Stomach (tissue), 8 donors: ENCODE measurements at regions not wholly inside any gene's neighbourhood (a gene's known extent, or its start where the extent isn't known, plus 50 kb on each side); places are given as distances from the start of the nearest gene placed in this dataset.

ENCODE experiments used
- DNase-seq, 2 donors: peaks; one replicate each; pipeline versions ENCODE4 v3.0.0 to v3.0.0-alpha.2; 2013 to 2019
- H3K27ac ChIP-seq, 5 donors: fragments of 200-600 bp in 4 of 5; sonication (generic) in 4 of 5; one replicate each; pipeline ENCODE4 v1.5.1; 2013 to 2019; ENCODE audit warnings: mild to moderate bottlenecking in 1 of 5, moderate library complexity in 1 of 5
- H3K27me3 ChIP-seq, 3 donors: fragments of 200-600 bp; sonication (generic); one replicate each; pipeline ENCODE4 v1.5.1; 2017 to 2019; ENCODE audit warnings: mixed run types in 1 of 3
- H3K36me3 ChIP-seq, 4 donors: fragments of 200-600 bp; sonication (generic); 1 replicate in 3 of 4; 2 replicates in 1 of 4; pipeline ENCODE4 v1.5.1; 2016 to 2019
- H3K4me1 ChIP-seq, 4 donors: fragments of 200-600 bp; sonication (generic); one replicate each; pipeline ENCODE4 v1.5.1; 2016 to 2019
- H3K4me3 ChIP-seq, 4 donors: fragments of 200-600 bp; sonication (generic) in 3 of 4; one replicate each; pipeline ENCODE4 v1.5.1; 2016 to 2019; ENCODE audit warnings: mild to moderate bottlenecking in 1 of 4
- H3K9me3 ChIP-seq, 4 donors: fragments of 200-600 bp; sonication (generic); one replicate each; pipeline ENCODE4 v1.5.1; 2016 to 2019
- CTCF ChIP-seq, 7 experiments: fragments of 450-650 bp in 4 of 7; fragments of 200-600 bp in 3 of 7; sonication (generic) in 3 of 7; IDR thresholded peaks; one replicate each; pipeline ENCODE4 v1.5.1; 2016 to 2019; ENCODE audit warnings: antibody characterized with exemption in 7 of 7, control low read depth in 2 of 7, mild to moderate bottlenecking in 1 of 7
- EP300 ChIP-seq: sonication (generic); formaldehyde crosslinking; IDR thresholded peaks from one replicate; pipeline ENCODE4 v1.6.1; 2017; ENCODE audit warnings: antibody characterized with exemption
- POLR2A ChIP-seq, 4 donors: fragments of 450-650 bp; IDR thresholded peaks; one replicate each; pipeline ENCODE4 v1.6.1; 2016; ENCODE audit warnings: antibody characterized with exemption in 4 of 4, control low read depth in 2 of 4, mild to moderate bottlenecking in 1 of 4, moderate library complexity in 1 of 4
- POLR2AphosphoS5 ChIP-seq, 3 donors: sonication (generic); formaldehyde crosslinking; IDR thresholded peaks; one replicate each; pipeline ENCODE4 v1.6.1; 2016; ENCODE audit warnings: antibody characterized with exemption in 3 of 3
- whole genome bisulfite sequencing, 5 donors: extraction: QIAGEN DNeasy Blood & Tissue Kit in 3 of 5; methylation state at CpG; one replicate each; pipeline versions ENCODE4 v1.1.5 to v1.1.7; 2013 to 2018; 5-methylcytosine and 5-hydroxymethylcytosine counted together
- intact Hi-C: fragments of 100-400 bp; cut with DNase I; formaldehyde crosslinking; loops from one replicate; pipeline ENCODE4 v1.15.1; 2023; ENCODE audit warnings: low total_unique reads
- donor health status: healthy with polysubstance abuse.
- donor health status: Bipolar disorder and iron deficiency.
- donor health status: healthy.

- DNase-seq: no peak
- Histone ChIP-seq H3K4me3 (no peak overlapping the region), H3K4me1 (no peaks in the 10 kb centered on the region), H3K27me3 (no peaks in the 10 kb centered on the region), H3K9me3 (no peaks in the 10 kb centered on the region), H3K27ac (no peak overlapping the region), H3K36me3 (no peaks in the 10 kb centered on the region)
- intact Hi-C loops: no loop called here
- no peak for TF ChIP-seq POLR2A (IDR thresholded peaks at IDR 0.05)
- WGBS, 5 donors: 90 to 98% (median 97%) methylated on average over 2 of the region's 2 CpGs
Observed at GRCh38 chr2:83017366-83018090, 1441.6 kb downstream of the SUCLG1 start.

GRCh38 chr2:83016343-83017110 is 1442.6 kb downstream of the SUCLG1 start:
- TF ChIP-seq EP300: no peak
- TF ChIP-seq POLR2A (IDR thresholded peaks at IDR 0.05): no peak
- TF ChIP-seq POLR2AphosphoS5 (IDR thresholded peaks at IDR 0.05): no peak
- no peak for TF ChIP-seq CTCF (IDR thresholded peaks at IDR 0.05)
- intact Hi-C loops: no loop called here
- Histone ChIP-seq H3K9me3 (peaks cover 0 to 8% (median 0%) of the 10 kb centered on the region in 4 donors), H3K4me3 (no peak overlapping the region), H3K4me1 (no peaks in the 10 kb centered on the region), H3K27ac (no peak overlapping the region), H3K36me3 (no peaks in the 10 kb centered on the region), H3K27me3 (no peaks in the 10 kb centered on the region)
- DNase-seq: no peak
- 72 to 85% (median 82%) methylated on average over 8 of the region's 8 CpGs for WGBS, 5 donors

GRCh38 chr2:83015900-83016299 is 1443.2 kb downstream of the SUCLG1 start:
- intact Hi-C loops: no loop called here
- Histone ChIP-seq H3K4me1 (no peaks in the 10 kb centered on the region), H3K9me3 (peaks cover 0 to 8% (median 0%) of the 10 kb centered on the region in 4 donors), H3K27ac (no peak overlapping the region), H3K36me3 (no peaks in the 10 kb centered on the region), H3K27me3 (no peaks in the 10 kb centered on the region), H3K4me3 (no peak overlapping the region)
- WGBS, 5 donors: 63 to 98% (median 94%) methylated on average over 1 of the region's 1 CpG
- no peak for DNase-seq
- TF ChIP-seq EP300: no peak
- no peak for TF ChIP-seq POLR2A (IDR thresholded peaks at IDR 0.05)
- no peak for TF ChIP-seq CTCF (IDR thresholded peaks at IDR 0.05)
- TF ChIP-seq POLR2AphosphoS5 (IDR thresholded peaks at IDR 0.05): no peak

- no peak for TF ChIP-seq CTCF (IDR thresholded peaks at IDR 0.05)
- no peak for TF ChIP-seq POLR2AphosphoS5 (IDR thresholded peaks at IDR 0.05)
- TF ChIP-seq POLR2A (IDR thresholded peaks at IDR 0.05): no peak
- no peak for TF ChIP-seq EP300
- no peaks in the 10 kb centered on the region for H3K27me3 ChIP-seq
- H3K4me3 ChIP-seq: no peak overlapping the region
- H3K9me3 ChIP-seq: peaks cover 0 to 8% (median 0%) of the 10 kb centered on the region in 4 donors
- intact Hi-C loops: no loop called here
- H3K36me3 ChIP-seq: no peaks in the 10 kb centered on the region
- 73 to 81% (median 77%) methylated on average over 2 of the region's 2 CpGs for WGBS, 5 donors
- no peaks in the 10 kb centered on the region for H3K4me1 ChIP-seq
- DNase-seq: no peak
- H3K27ac ChIP-seq: no peak overlapping the region
Observed at GRCh38 chr2:83015035-83015715, 1443.9 kb downstream of the SUCLG1 start.
